IMR-90 (cell line): ENCODE measurements at regions not wholly inside any gene's neighbourhood (a gene's known extent, or its start where the extent isn't known, plus 50 kb on each side); places are given as distances from the start of the nearest gene placed in this dataset.
A peak's percentile ranks its signal among the peaks of the same experiment; 100 is the strongest.

Experiments
- ATAC-seq: fragments of 200-7000 bp; cut with Tn5 transposase; 2 replicates; pipeline ENCODE4 v1.9.1; 2020; ENCODE audit warnings: low read depth, mild to moderate bottlenecking, moderate library complexity
- BruUV-seq: library from RNA; stranded (reverse); fragments of 400-500 nt; replicated peaks from 2 replicates; lab custom pipeline; 2021; lab: Mats Ljungman, UMichigan
- CTCF ChIA-PET: fragments of 300-600 bp; formaldehyde crosslinking; extraction: SDS; loops from one replicate; lab custom pipeline; 2021; ENCODE audit warnings: antibody characterized with exemption; lab: Yijun Ruan, JAX
- POLR2A ChIA-PET: fragments of 300-600 bp; sonication (Branson Sonifier 250); formaldehyde crosslinking; loops from one replicate; lab custom pipeline; 2022; ENCODE audit warnings: antibody characterized with exemption; ENCODE audit not compliant: unreplicated experiment; lab: Charles Lee
- DNase-seq: peaks from one replicate; pipeline ENCODE4 v3.0.0; 2013
- H2AFZ ChIP-seq: replicated peaks from 2 replicates; pipeline ENCODE3; 2013; ENCODE audit warnings: low read length, mild to moderate bottlenecking; ENCODE audit not compliant: poor library complexity
- H2AK5ac ChIP-seq: 2 replicates; pipeline ENCODE4 v1.6.1; 2013; ENCODE audit warnings: low read depth, low read length, inconsistent platforms
- H2AK9ac ChIP-seq: replicated peaks from 2 replicates; pipeline ENCODE3; 2013; ENCODE audit warnings: mild to moderate bottlenecking, low read depth, low read length, moderate library complexity; ENCODE audit not compliant: poor library complexity
- H2BK120ac ChIP-seq: 2 replicates; pipeline ENCODE4 v1.6.1; 2013; ENCODE audit warnings: low read depth, low read length, inconsistent platforms
- H2BK15ac ChIP-seq: 3 replicates; pipeline ENCODE4 v1.6.1; 2013; ENCODE audit warnings: low read depth, low read length, inconsistent platforms
- H2BK20ac ChIP-seq: 2 replicates; pipeline ENCODE4 v1.6.1; 2013; ENCODE audit warnings: low read depth, mild to moderate bottlenecking, inconsistent platforms, low read length, moderate library complexity
- H2BK5ac ChIP-seq: 2 replicates; pipeline ENCODE4 v1.6.1; 2013; ENCODE audit warnings: mild to moderate bottlenecking, low read depth, low read length, inconsistent platforms; ENCODE audit not compliant: poor library complexity, severe bottlenecking
- H3K14ac ChIP-seq: replicated peaks from 2 replicates; pipeline ENCODE4 v1.6.1; 2013; ENCODE audit warnings: low read depth, low read length, inconsistent platforms
- H3K18ac ChIP-seq: 2 replicates; pipeline ENCODE4 v1.6.1; 2013; ENCODE audit warnings: low read depth, low read length, control low read depth
- H3K23ac ChIP-seq: 2 replicates; pipeline ENCODE4 v1.6.1; 2013; ENCODE audit warnings: low read depth, low read length, inconsistent platforms
- H3K27ac ChIP-seq: 2 replicates; pipeline ENCODE4 v1.5.1; 2013; ENCODE audit warnings: mild to moderate bottlenecking, control low read depth, low read length; ENCODE audit not compliant: insufficient read depth
- H3K27me3 ChIP-seq: 2 replicates; pipeline ENCODE4 v1.6.1; 2013; ENCODE audit warnings: low read length; ENCODE audit not compliant: control insufficient read depth, insufficient read depth
- H3K36me3 ChIP-seq: 2 replicates; pipeline ENCODE4 v1.6.1; 2013; ENCODE audit warnings: low read length, mixed read lengths; ENCODE audit not compliant: control insufficient read depth, insufficient read depth
- H3K4ac ChIP-seq: 2 replicates; pipeline ENCODE4 v1.6.1; 2013; ENCODE audit warnings: low read depth, low read length, inconsistent platforms
- H3K4me1 ChIP-seq: 2 replicates; pipeline ENCODE4 v1.6.1; 2013; ENCODE audit warnings: low read length, mixed read lengths; ENCODE audit not compliant: control insufficient read depth, insufficient read depth
- H3K4me2 ChIP-seq: 2 replicates; pipeline ENCODE4 v1.6.1; 2013; ENCODE audit warnings: low read depth, mild to moderate bottlenecking, control low read depth, low read length, moderate library complexity
- H3K4me3 ChIP-seq: 2 replicates; pipeline ENCODE4 v1.5.1; 2013; ENCODE audit warnings: low read depth, mild to moderate bottlenecking, control low read depth, low read length, moderate library complexity; ENCODE audit not compliant: insufficient read depth
- H3K56ac ChIP-seq: 2 replicates; pipeline ENCODE4 v1.6.1; 2013; ENCODE audit warnings: low read length, inconsistent platforms; ENCODE audit not compliant: insufficient read depth; ENCODE audit errors: extremely low read depth
- H3K79me1 ChIP-seq, 2 experiments: 2 replicates each; pipeline ENCODE4 v1.6.1; 2013; ENCODE audit warnings: low read length in 2 of 2, inconsistent platforms in 1 of 2, low read depth in 1 of 2
- H3K9ac ChIP-seq: 2 replicates; pipeline ENCODE4 v1.6.1; 2013; ENCODE audit warnings: low read depth, low read length, control low read depth
- H3K9me1 ChIP-seq: 2 replicates; pipeline ENCODE4 v1.6.1; 2013; ENCODE audit warnings: low read length, inconsistent platforms; ENCODE audit not compliant: insufficient read depth
- H3K9me3 ChIP-seq: 2 replicates; pipeline ENCODE4 v1.6.1; 2013; ENCODE audit warnings: low read length; ENCODE audit not compliant: control insufficient read depth, insufficient read depth
- H4K20me1 ChIP-seq: 2 replicates; pipeline ENCODE4 v1.6.1; 2013; ENCODE audit warnings: low read length, inconsistent platforms; ENCODE audit not compliant: insufficient read depth
- H4K5ac ChIP-seq: 2 replicates; pipeline ENCODE4 v1.6.1; 2013; ENCODE audit warnings: mild to moderate bottlenecking, low read depth, low read length, control low read depth
- H4K8ac ChIP-seq, 2 experiments: 2 replicates each; pipeline ENCODE4 v1.6.1; 2013; ENCODE audit warnings: low read depth in 2 of 2, low read length in 2 of 2, control low read depth in 1 of 2, inconsistent platforms in 1 of 2
- H4K91ac ChIP-seq: 2 replicates; pipeline ENCODE4 v1.6.1; 2013; ENCODE audit warnings: low read depth, low read length, inconsistent platforms; ENCODE audit not compliant: insufficient read depth
- CTCF ChIP-seq: conservative IDR thresholded peaks from 2 replicates; pipeline ENCODE4 v1.5.1; 2012; ENCODE audit warnings: mild to moderate bottlenecking, low read depth, low read length, improper control_type of control experiment
- MAZ ChIP-seq: IDR thresholded peaks from 2 replicates; pipeline ENCODE4 v1.6.1; 2012; ENCODE audit warnings: low read depth, mild to moderate bottlenecking, low read length, improper control_type of control experiment, moderate library complexity, borderline replicate concordance
- POLR2A ChIP-seq: IDR thresholded peaks from 2 replicates; pipeline ENCODE4 v1.6.1; 2012; ENCODE audit warnings: mild to moderate bottlenecking, low read depth, low read length
- RAD21 ChIP-seq: IDR thresholded peaks from 2 replicates; pipeline ENCODE4 v1.6.1; 2012; ENCODE audit warnings: low read length, improper control_type of control experiment
- RFX5 ChIP-seq: IDR thresholded peaks from 2 replicates; pipeline ENCODE4 v1.8.0; 2012; ENCODE audit warnings: low read depth, mild to moderate bottlenecking, low read length, moderate library complexity
- SMC3 ChIP-seq: fragments of 150-350 bp; IDR thresholded peaks from 2 replicates; pipeline ENCODE4 v1.6.1; 2016; ENCODE audit warnings: low read depth, mild to moderate bottlenecking, antibody characterized with exemption, low read length, moderate library complexity
- USF2 ChIP-seq: fragments of 150-350 bp; IDR thresholded peaks from 2 replicates; pipeline ENCODE4 v1.6.1; 2017; ENCODE audit warnings: mild to moderate bottlenecking, antibody characterized with exemption, low read length, low read depth
- WGBS, 2 experiments: methylation state at CpG; one replicate each; pipeline versions ENCODE4 v1.1.5 to v1.1.7; 2013; ENCODE audit warnings: missing lambda C conversion rate in 2 of 2; ENCODE audit not compliant: insufficient read length in 1 of 2; ENCODE audit errors: extremely low coverage in 2 of 2; 5-methylcytosine and 5-hydroxymethylcytosine counted together
- dilution Hi-C: fragments of 300-500 bp; cut with HindIII; formaldehyde crosslinking; loops from one replicate; pipeline ENCODE4 v1.14.3; 2018; ENCODE audit warnings: low sequenced_read_pairs; ENCODE audit not compliant: unreplicated experiment
- in situ Hi-C: fragments of 300-500 bp; cut with MboI; formaldehyde crosslinking; loops from 3 replicates; pipeline ENCODE4 v1.14.3; 2019; ENCODE audit warnings: low sequenced_read_pairs, inconsistent platforms, mixed read lengths
- intact Hi-C: fragments of 100-400 bp; cut with micrococcal nuclease; formaldehyde crosslinking; loops from 2 replicates; pipeline ENCODE4 v1.10.0; 2022

- H3K23ac ChIP-seq, result no peak overlapping the region
- H2BK120ac ChIP-seq, result no peak overlapping the region
- ChIA-PET POLR2A (no interaction called here), CTCF (no interaction called here)
- H2AK5ac ChIP-seq, result no peak overlapping the region
- no peaks in the 10 kb centered on the region; the same call in 1 of the 2 replicates for H4K20me1 ChIP-seq
- H3K79me1 ChIP-seq, result no peaks in the 10 kb centered on the region
- H3K9ac ChIP-seq, result peak overlapping the region; percentile 41; the same call in 1 of the 2 replicates
- H3K18ac ChIP-seq, result no peak overlapping the region
- no peak overlapping the region for H2BK15ac ChIP-seq
- H3K36me3 ChIP-seq, result no peaks in the 10 kb centered on the region
- H4K5ac ChIP-seq, result no peak overlapping the region
- H4K8ac ChIP-seq, result no peak overlapping the region
- H2AK9ac ChIP-seq, result no peak overlapping the region
- H3K9me1 ChIP-seq, result no peaks in the 10 kb centered on the region
- H4K91ac ChIP-seq, result no peak overlapping the region
- no peak overlapping the region for H2BK20ac ChIP-seq
- H2BK5ac ChIP-seq, result no peak overlapping the region
- no peak overlapping the region for H3K27ac ChIP-seq
- DNase-seq (no peak), ATAC-seq (no peak)
- peak overlapping the region; percentile 99 for H3K4me2 ChIP-seq
- no peak overlapping the region for H3K4ac ChIP-seq
- no peak overlapping the region for H3K14ac ChIP-seq
- no CpG with 5 or more reads among the region's 21 CpGs for WGBS, 2 experiments
- BruUV-seq, result no TSS peak
- peak overlapping the region; percentile 47 for H3K4me3 ChIP-seq
- peaks cover 17% of the 10 kb centered on the region for H3K27me3 ChIP-seq
- in situ Hi-C loops (no loop called here), dilution Hi-C loops (no loop called here), intact Hi-C loops (loop anchor here (10.0 kb wide), 2 partner anchors 213 to 323 kb away; partner anchors contain the start of gene SOD3)
- no peaks in the 10 kb centered on the region for H3K4me1 ChIP-seq
- peak overlapping the region; percentile 46 for H2AFZ ChIP-seq
- no peak overlapping the region for H3K56ac ChIP-seq
- TF ChIP-seq RAD21, result no peak
- no peak for TF ChIP-seq SMC3
- TF ChIP-seq MAZ, result no peak
- TF ChIP-seq USF2, result no peak
- no peak for TF ChIP-seq POLR2A
- TF ChIP-seq CTCF, result no peak
- TF ChIP-seq RFX5, result no peak
- no peaks in the 10 kb centered on the region for H3K9me3 ChIP-seq
These were observed 112.2 kb downstream of the DHX15 start for GRCh38 chr4:24472161-24472510.
